K562 (cell line): ENCODE measurements at regions not wholly inside any gene's neighbourhood (a gene's known extent, or its start where the extent isn't known, plus 50 kb on each side); places are given as distances from the start of the nearest gene placed in this dataset.

Source experiments
- CCNT2 ChIP-seq: IDR thresholded peaks from 2 replicates; pipeline ENCODE4 v1.6.1; 2011; ENCODE audit warnings: borderline replicate concordance, low read depth, mild to moderate bottlenecking, moderate library complexity, mixed read lengths, low read length; ENCODE audit not compliant: insufficient read length; ENCODE audit errors: extremely low read depth
- DNMT1 ChIP-seq: fragments of 450-650 bp; IDR thresholded peaks from 2 replicates; pipeline ENCODE4 v1.6.1; 2016; ENCODE audit warnings: antibody characterized with exemption, mild to moderate bottlenecking
- ELF4 ChIP-seq: fragments of 450-650 bp; formaldehyde crosslinking; IDR thresholded peaks from 2 replicates; pipeline ENCODE4 v1.4.0; 2022; ENCODE audit warnings: missing genetic modification characterization
- LARP7 ChIP-seq: fragments of 450-650 bp; IDR thresholded peaks from 2 replicates; pipeline ENCODE4 v1.6.1; 2016
- MEIS2 ChIP-seq: fragments of 450-650 bp; IDR thresholded peaks from 2 replicates; pipeline ENCODE4 v1.6.1; 2014; ENCODE audit warnings: mild to moderate bottlenecking; ENCODE audit not compliant: partially characterized antibody
- NEUROD1 ChIP-seq: fragments of 150-350 bp; IDR thresholded peaks from 2 replicates; pipeline ENCODE4 v1.6.1; 2014; ENCODE audit warnings: borderline replicate concordance, low read length, low read depth; ENCODE audit not compliant: partially characterized antibody
- PHF8 ChIP-seq: fragments of 200-600 bp; sonication (generic); IDR thresholded peaks from 2 replicates; pipeline ENCODE4 v1.6.1; 2012; ENCODE audit warnings: mixed run types, mild to moderate bottlenecking, inconsistent platforms, low read length, moderate library complexity, borderline replicate concordance
- POLR2H ChIP-seq: IDR thresholded peaks from 2 replicates; pipeline ENCODE4 v1.6.1; 2016; ENCODE audit warnings: missing genetic modification characterization, low read depth, mild to moderate bottlenecking, control low read depth, missing compliant biosample characterization, moderate library complexity
- PRPF4 ChIP-seq: fragments of 200-400 bp; formaldehyde crosslinking; IDR thresholded peaks from one replicate; pipeline ENCODE4 v1.6.1; 2017; ENCODE audit warnings: low read length, low read depth, mild to moderate bottlenecking; ENCODE audit not compliant: insufficient read depth, poor library complexity, severe bottlenecking
- SMC3 ChIP-seq: conservative IDR thresholded peaks from 2 replicates; pipeline ENCODE4 v1.6.1; 2011; ENCODE audit warnings: low read depth, low read length, improper control_type of control experiment; ENCODE audit not compliant: insufficient read depth
- ZBTB8A ChIP-seq: fragments of 450-650 bp; IDR thresholded peaks from 2 replicates; pipeline ENCODE4 v1.6.1; 2018; ENCODE audit warnings: mild to moderate bottlenecking, moderate library complexity; ENCODE audit not compliant: partially characterized antibody
- ZKSCAN3 ChIP-seq: fragments of 250-450 bp; sonication (Bioruptor Pico); IDR thresholded peaks from 2 replicates; pipeline ENCODE4 v1.4.0; 2020
- ZNF165 ChIP-seq: fragments of 250-450 bp; sonication (Bioruptor Pico); IDR thresholded peaks from 2 replicates; pipeline ENCODE4 v1.4.0; 2020; ENCODE audit warnings: borderline replicate concordance
- TF ChIP-seq, protein P1 (sequence below): sonication (generic); formaldehyde crosslinking; IDR thresholded peaks from 2 replicates; pipeline ENCODE4 v1.8.1; 2023; ENCODE audit warnings: mild to moderate bottlenecking, missing genetic modification reagents
- TF ChIP-seq, protein P2 (sequence below), 2 experiments: fragments of 450-650 bp; IDR thresholded peaks; 2 replicates each; pipeline ENCODE4 v1.6.1; 2018; ENCODE audit warnings: mild to moderate bottlenecking in 2 of 2, low read depth in 1 of 2; ENCODE audit not compliant: partially characterized antibody in 2 of 2
- TF ChIP-seq, protein P3 (sequence below): fragments of 450-650 bp; formaldehyde crosslinking; IDR thresholded peaks from 2 replicates; pipeline ENCODE4 v1.4.0; 2020; ENCODE audit warnings: mild to moderate bottlenecking, moderate library complexity
- TF ChIP-seq, protein P4 (sequence below), 3 experiments: fragments of 200-800 bp in 1 of 3; sonication (Bioruptor generic) in 1 of 3; sonication (generic) in 1 of 3; formaldehyde crosslinking in 1 of 3; IDR thresholded peaks; 2 replicates each; pipeline versions ENCODE4 v1.6.1 to v1.8.0; 2016 to 2022; ENCODE audit warnings: mild to moderate bottlenecking in 2 of 3, missing compliant biosample characterization in 2 of 3, missing genetic modification characterization in 2 of 3, missing genetic modification reagents in 1 of 3

DNA sequence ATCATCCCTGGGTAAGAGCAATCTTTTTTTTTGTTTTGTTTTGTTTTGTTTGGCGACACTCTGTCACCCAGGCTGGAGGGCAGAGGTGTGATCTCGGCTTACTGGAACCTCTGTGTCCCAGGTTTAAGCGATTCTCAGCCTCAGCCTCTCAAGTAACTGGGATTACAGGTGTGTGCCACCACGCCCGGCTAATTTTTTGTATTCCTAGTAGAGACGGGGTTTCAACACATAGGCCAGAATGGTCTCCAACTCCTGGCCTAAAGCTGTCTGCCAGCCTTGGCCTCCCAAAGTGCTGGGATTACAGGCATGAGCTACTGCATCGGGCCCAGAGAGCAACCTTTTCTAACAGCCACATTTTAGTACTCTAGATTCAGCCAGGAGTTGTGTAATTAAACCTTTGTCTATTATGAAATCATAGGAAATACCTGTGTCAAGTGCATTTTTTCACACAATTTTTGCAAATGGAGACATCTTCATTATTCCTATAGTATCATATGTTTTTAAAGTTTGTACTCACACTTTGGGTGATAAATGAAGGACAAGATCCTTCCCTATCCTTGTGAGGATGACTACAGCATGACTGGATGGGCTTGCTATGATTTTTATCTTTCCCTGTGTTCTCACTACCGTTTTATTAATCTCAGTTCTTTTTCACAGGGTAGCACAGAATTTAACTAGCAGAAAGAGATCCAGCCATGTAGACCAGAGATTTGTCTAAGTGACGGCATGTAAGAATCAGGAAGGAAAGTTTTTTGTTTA lies 82.6 kb downstream of the OR2B2 start (continued):
- TF ChIP-seq MEIS2 = no peak
- TF ChIP-seq DNMT1 = no peak
- peak; percentile 4 for TF ChIP-seq CCNT2
- no peak for TF ChIP-seq NEUROD1
- no peak for TF ChIP-seq ZNF165
- TF ChIP-seq, protein P1, sequence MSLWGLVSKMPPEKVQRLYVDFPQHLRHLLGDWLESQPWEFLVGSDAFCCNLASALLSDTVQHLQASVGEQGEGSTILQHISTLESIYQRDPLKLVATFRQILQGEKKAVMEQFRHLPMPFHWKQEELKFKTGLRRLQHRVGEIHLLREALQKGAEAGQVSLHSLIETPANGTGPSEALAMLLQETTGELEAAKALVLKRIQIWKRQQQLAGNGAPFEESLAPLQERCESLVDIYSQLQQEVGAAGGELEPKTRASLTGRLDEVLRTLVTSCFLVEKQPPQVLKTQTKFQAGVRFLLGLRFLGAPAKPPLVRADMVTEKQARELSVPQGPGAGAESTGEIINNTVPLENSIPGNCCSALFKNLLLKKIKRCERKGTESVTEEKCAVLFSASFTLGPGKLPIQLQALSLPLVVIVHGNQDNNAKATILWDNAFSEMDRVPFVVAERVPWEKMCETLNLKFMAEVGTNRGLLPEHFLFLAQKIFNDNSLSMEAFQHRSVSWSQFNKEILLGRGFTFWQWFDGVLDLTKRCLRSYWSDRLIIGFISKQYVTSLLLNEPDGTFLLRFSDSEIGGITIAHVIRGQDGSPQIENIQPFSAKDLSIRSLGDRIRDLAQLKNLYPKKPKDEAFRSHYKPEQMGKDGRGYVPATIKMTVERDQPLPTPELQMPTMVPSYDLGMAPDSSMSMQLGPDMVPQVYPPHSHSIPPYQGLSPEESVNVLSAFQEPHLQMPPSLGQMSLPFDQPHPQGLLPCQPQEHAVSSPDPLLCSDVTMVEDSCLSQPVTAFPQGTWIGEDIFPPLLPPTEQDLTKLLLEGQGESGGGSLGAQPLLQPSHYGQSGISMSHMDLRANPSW = no peak
- TF ChIP-seq ZBTB8A = no peak
- TF ChIP-seq, protein P2, sequence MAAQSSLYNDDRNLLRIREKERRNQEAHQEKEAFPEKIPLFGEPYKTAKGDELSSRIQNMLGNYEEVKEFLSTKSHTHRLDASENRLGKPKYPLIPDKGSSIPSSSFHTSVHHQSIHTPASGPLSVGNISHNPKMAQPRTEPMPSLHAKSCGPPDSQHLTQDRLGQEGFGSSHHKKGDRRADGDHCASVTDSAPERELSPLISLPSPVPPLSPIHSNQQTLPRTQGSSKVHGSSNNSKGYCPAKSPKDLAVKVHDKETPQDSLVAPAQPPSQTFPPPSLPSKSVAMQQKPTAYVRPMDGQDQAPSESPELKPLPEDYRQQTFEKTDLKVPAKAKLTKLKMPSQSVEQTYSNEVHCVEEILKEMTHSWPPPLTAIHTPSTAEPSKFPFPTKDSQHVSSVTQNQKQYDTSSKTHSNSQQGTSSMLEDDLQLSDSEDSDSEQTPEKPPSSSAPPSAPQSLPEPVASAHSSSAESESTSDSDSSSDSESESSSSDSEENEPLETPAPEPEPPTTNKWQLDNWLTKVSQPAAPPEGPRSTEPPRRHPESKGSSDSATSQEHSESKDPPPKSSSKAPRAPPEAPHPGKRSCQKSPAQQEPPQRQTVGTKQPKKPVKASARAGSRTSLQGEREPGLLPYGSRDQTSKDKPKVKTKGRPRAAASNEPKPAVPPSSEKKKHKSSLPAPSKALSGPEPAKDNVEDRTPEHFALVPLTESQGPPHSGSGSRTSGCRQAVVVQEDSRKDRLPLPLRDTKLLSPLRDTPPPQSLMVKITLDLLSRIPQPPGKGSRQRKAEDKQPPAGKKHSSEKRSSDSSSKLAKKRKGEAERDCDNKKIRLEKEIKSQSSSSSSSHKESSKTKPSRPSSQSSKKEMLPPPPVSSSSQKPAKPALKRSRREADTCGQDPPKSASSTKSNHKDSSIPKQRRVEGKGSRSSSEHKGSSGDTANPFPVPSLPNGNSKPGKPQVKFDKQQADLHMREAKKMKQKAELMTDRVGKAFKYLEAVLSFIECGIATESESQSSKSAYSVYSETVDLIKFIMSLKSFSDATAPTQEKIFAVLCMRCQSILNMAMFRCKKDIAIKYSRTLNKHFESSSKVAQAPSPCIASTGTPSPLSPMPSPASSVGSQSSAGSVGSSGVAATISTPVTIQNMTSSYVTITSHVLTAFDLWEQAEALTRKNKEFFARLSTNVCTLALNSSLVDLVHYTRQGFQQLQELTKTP (IDR thresholded peaks at IDR 0.05; ENCODE audit: low read depth in 1 of 2, partially characterized antibody in 2 of 2) = peak in 1 of 2 experiments; percentile 11
- TF ChIP-seq, protein P3, sequence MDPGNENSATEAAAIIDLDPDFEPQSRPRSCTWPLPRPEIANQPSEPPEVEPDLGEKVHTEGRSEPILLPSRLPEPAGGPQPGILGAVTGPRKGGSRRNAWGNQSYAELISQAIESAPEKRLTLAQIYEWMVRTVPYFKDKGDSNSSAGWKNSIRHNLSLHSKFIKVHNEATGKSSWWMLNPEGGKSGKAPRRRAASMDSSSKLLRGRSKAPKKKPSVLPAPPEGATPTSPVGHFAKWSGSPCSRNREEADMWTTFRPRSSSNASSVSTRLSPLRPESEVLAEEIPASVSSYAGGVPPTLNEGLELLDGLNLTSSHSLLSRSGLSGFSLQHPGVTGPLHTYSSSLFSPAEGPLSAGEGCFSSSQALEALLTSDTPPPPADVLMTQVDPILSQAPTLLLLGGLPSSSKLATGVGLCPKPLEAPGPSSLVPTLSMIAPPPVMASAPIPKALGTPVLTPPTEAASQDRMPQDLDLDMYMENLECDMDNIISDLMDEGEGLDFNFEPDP (CRISPR knock-in tag) = no peak
- TF ChIP-seq PRPF4 = no peak
- TF ChIP-seq ZKSCAN3 (CRISPR knock-in tag) = no peak
- TF ChIP-seq, protein P4, sequence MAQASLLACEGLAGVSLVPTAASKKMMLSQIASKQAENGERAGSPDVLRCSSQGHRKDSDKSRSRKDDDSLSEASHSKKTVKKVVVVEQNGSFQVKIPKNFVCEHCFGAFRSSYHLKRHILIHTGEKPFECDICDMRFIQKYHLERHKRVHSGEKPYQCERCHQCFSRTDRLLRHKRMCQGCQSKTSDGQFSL (CRISPR knock-in tag; IDR thresholded peaks at IDR 0.05) = no peak
- TF ChIP-seq, protein P4 (tag; IDR thresholded peaks at IDR 0.05) = no peak
- TF ChIP-seq POLR2H (tag) = no peak
- TF ChIP-seq SMC3 = no peak
- 0 out of 2 replicates have a peak, but pooled peaks have one; percentile 31 for TF ChIP-seq LARP7
- TF ChIP-seq PHF8 = no peak
- TF ChIP-seq ELF4 = no peak
